ENCODE measurements at regions not wholly inside any gene's neighbourhood (a gene's known extent, or its start where the extent isn't known, plus 50 kb on each side); places are given as distances from the start of the nearest gene placed in this dataset.

- no peak overlapping the region for H2AFZ ChIP-seq (ENCODE audit: insufficient read depth, low read depth, low read length, poor library complexity, severe bottlenecking)
- Mint-ChIP-seq H3K27ac (no peak overlapping the region), H3K4me3 (no peak overlapping the region), H3K27me3 (peaks cover 27% of the 10 kb centered on the region), H3K9me3 (ENCODE audit: insufficient read depth) (no peaks in the 10 kb centered on the region), H3K4me1 (no peaks in the 10 kb centered on the region)
- intact Hi-C loops (cut with micrococcal nuclease): no loop called here
- DNase-seq (no peak), ATAC-seq (ENCODE audit: low read depth) (no peak)
- H3K27me3 ChIP-seq (replicated peaks in 1 of 4; ENCODE audit: control extremely low read depth in 1 of 4, control insufficient read depth in 3 of 4, insufficient read depth in 4 of 4, low read length in 3 of 4): peaks cover 0 to 2% (median 0%) of the 10 kb centered on the region in 4 experiments
- no peaks in the 10 kb centered on the region for H3K4me1 ChIP-seq (ENCODE audit: control insufficient read depth in 2 of 2, insufficient read depth in 2 of 2, low read length in 2 of 2)
- no peak overlapping the region for H3K4me2 ChIP-seq (replicated peaks; ENCODE audit: low read depth, low read length, poor library complexity, severe bottlenecking)
- TF ChIP-seq CTCF (IDR thresholded peaks at IDR 0.05): no peak
- no peak for TF ChIP-seq EZH2 (IDR thresholded peaks at IDR 0.05; ENCODE audit: borderline replicate concordance, insufficient read depth, low read depth, low read length, poor library complexity, severe bottlenecking)
- ChIA-PET CTCF (no interaction called here), POLR2A (no interaction called here)
- H3K9me3 ChIP-seq (ENCODE audit: control extremely low read depth in 1 of 3, control insufficient read depth in 2 of 3, insufficient read depth in 1 of 3, low read length in 2 of 3): no peaks in the 10 kb centered on the region
- no peak overlapping the region for H3K4me3 ChIP-seq (ENCODE audit: control extremely low read depth in 1 of 5, extremely low read depth in 1 of 5, insufficient read depth in 1 of 5, low read depth in 2 of 5, low read length in 4 of 5)
- H3K79me2 ChIP-seq (ENCODE audit: control insufficient read depth, insufficient read depth, low read length): no peaks in the 10 kb centered on the region
- whole genome bisulfite sequencing (ENCODE audit: insufficient coverage): 57% methylated on average over 19 of the region's 23 CpGs
- H3K9ac ChIP-seq (ENCODE audit: low read length): no peak overlapping the region
- H3K36me3 ChIP-seq (replicated peaks in 1 of 2; ENCODE audit: control extremely low read depth in 1 of 2, control insufficient read depth in 1 of 2, extremely low read depth in 1 of 2, insufficient read depth in 2 of 2, low read length in 1 of 2): no peaks in the 10 kb centered on the region
- H4K20me1 ChIP-seq (ENCODE audit: control insufficient read depth, insufficient read depth, low read length, poor library complexity, severe bottlenecking): no peaks in the 10 kb centered on the region
- no peak overlapping the region for H3K27ac ChIP-seq (ENCODE audit: low read length in 2 of 2)
Observed at GRCh38 chr16:55189682-55190636, 134.0 kb upstream of the IRX6 start.

- H4K20me1 ChIP-seq (ENCODE audit: control insufficient read depth, insufficient read depth, low read length, poor library complexity, severe bottlenecking): no peaks in the 10 kb centered on the region
- ChIA-PET CTCF (no interaction called here), POLR2A (no interaction called here)
- H3K9ac ChIP-seq (ENCODE audit: low read length): no peak overlapping the region
- no peak for TF ChIP-seq CTCF (IDR thresholded peaks at IDR 0.05)
- TF ChIP-seq EZH2 (IDR thresholded peaks at IDR 0.05; ENCODE audit: borderline replicate concordance, insufficient read depth, low read depth, low read length, poor library complexity, severe bottlenecking): no peak
- no peaks in the 10 kb centered on the region for H3K36me3 ChIP-seq (replicated peaks in 1 of 2; ENCODE audit: control extremely low read depth in 1 of 2, control insufficient read depth in 1 of 2, extremely low read depth in 1 of 2, insufficient read depth in 2 of 2, low read length in 1 of 2)
- no peak overlapping the region for H3K27ac ChIP-seq (ENCODE audit: low read length in 2 of 2)
- Mint-ChIP-seq H3K9me3 (ENCODE audit: insufficient read depth) (no peaks in the 10 kb centered on the region), H3K4me1 (no peaks in the 10 kb centered on the region), H3K4me3 (no peak overlapping the region), H3K27me3 (peaks cover 20% of the 10 kb centered on the region), H3K27ac (no peak overlapping the region)
- no peak overlapping the region for H3K4me2 ChIP-seq (replicated peaks; ENCODE audit: low read depth, low read length, poor library complexity, severe bottlenecking)
- DNase-seq (no peak), ATAC-seq (ENCODE audit: low read depth) (no peak)
- no peaks in the 10 kb centered on the region for H3K79me2 ChIP-seq (ENCODE audit: control insufficient read depth, insufficient read depth, low read length)
- no peak overlapping the region for H3K4me3 ChIP-seq (ENCODE audit: control extremely low read depth in 1 of 5, extremely low read depth in 1 of 5, insufficient read depth in 1 of 5, low read depth in 2 of 5, low read length in 4 of 5)
- no peaks in the 10 kb centered on the region for H3K4me1 ChIP-seq (ENCODE audit: control insufficient read depth in 2 of 2, insufficient read depth in 2 of 2, low read length in 2 of 2)
- intact Hi-C loops (cut with micrococcal nuclease): no loop called here
- H3K9me3 ChIP-seq (ENCODE audit: control extremely low read depth in 1 of 3, control insufficient read depth in 2 of 3, insufficient read depth in 1 of 3, low read length in 2 of 3): no peaks in the 10 kb centered on the region
- H3K27me3 ChIP-seq (replicated peaks in 1 of 4; ENCODE audit: control extremely low read depth in 1 of 4, control insufficient read depth in 3 of 4, insufficient read depth in 4 of 4, low read length in 3 of 4): no peaks in the 10 kb centered on the region
- no peak overlapping the region for H2AFZ ChIP-seq (ENCODE audit: insufficient read depth, low read depth, low read length, poor library complexity, severe bottlenecking)
Observed at GRCh38 chr16:55192734-55193133, 131.3 kb upstream of the IRX6 start.
